ENCODE measurements at regions not wholly inside any gene's neighbourhood (a gene's known extent, or its start where the extent isn't known, plus 50 kb on each side); places are given as distances from the start of the nearest gene placed in this dataset.
"Not testable (repeated sequence)": the region's sequence is repeated elsewhere in the genome, so short reads cannot be mapped to it uniquely, and the experiment has no call there.

DNA sequence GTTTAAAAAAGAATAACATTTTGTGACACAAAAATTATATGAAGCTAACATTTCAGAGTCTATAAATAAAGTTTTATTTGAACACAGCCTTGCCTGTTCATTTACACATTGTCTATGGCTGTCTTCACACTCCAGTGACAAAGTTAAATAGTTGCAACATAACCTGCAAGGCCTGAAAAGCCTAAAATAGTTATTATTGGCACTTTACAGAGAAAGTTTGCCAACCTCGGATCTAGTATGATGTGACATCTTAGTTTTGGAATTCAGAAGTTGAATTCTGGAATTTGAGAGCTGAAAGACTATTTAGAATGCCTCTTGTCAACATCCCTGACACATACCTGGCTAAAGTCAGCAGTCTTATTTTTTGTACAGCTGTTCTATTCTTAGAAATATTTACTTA, 68.3 kb downstream of the DYRK2 start:
- no peak for DNase-seq

- not testable (repeated sequence) for DNase-seq
These were observed 70.8 kb downstream of the DYRK2 start for GRCh38 chr12:67719303-67719702.

- DNase-seq: no peak
These were observed 71.9 kb downstream of the DYRK2 start for GRCh38 chr12:67720351-67720856.

DNA sequence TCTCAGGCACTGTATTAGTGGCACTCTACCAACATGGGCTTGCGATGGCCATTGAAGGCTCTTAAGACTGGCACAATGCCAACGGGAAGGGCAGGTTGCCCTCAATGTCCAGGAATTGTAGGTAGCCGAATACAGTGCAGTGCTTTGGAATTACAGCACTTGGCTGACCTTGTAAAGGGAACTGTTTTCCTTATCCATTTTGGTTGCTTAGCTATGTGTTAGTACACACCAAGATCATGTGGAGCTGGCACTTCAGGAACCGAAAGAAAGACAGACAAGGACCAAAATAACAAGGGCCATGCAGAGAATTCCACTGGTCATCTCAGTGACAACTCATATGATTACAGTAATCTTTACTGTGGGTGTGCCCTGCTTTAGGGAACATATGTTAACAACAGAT, 72.7 kb downstream of the DYRK2 start:
- no peak for DNase-seq

- no peak for DNase-seq
These were observed 73.8 kb downstream of the DYRK2 start for GRCh38 chr12:67722296-67722695.

DNA sequence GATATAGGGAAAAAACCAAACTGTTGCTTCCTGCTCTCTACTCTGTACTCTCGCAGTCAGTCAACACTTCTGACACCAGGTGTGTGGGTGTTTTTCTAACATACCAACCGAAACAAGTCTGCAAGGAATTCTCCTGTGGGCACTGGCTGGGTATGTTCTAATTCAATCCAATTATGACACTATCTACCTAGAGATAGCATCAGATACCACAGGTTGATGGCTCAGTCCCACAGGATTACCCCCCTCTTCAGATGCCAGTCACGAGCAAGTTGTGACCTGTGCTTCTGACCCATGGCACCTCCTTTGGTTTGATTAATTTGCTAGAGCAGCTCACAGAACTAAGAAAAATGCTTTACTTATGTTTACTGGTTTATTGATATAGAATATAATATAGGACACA, 78.3 kb downstream of the DYRK2 start:
- DNase-seq: no peak

DNA sequence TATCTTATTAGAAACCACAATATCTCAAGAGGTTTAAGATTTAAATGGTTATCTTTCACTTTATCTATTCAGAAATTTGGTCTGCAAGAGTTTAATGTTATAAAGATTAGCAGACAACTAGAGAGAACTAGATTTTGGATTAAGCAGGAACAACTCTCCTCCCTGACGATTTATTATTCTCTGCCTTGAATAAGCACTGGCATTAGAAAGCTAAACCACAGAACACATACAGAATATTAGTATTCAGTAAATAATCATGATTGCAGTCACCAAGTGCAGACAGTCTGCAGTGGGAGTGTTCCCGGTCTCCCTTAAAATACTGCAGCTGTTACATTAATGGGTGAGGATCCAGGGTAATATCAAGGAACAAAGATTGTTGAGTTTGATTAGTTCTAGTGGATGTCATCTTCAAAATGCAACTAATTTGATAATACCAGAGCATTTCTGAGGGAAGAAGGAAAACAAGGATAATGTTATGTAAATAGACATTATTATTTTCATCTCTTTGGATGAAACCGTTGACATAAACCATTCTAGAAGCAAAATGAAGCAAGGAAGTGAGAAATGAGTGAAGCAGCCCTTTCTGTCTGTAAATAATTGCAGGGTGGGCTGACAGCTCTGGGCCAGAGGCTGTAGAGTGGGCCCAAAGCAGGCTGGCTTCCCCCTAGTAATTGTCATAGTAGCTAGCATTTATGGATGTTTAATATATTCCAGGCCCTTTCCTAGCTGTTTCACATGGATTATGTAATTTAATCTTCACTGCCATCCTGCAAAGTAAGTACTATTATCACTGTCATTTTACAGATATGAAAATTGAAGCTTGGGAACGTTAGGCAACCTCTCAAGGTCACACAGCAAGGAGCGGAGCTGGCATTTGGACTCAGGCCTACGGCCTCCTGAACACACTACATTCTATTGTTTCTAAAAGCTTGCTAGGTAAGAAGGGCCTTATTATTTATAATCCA, 79.4 kb downstream of the DYRK2 start:
- no peak for DNase-seq

- no peak for DNase-seq
These were observed 84.3 kb downstream of the DYRK2 start for GRCh38 chr12:67732857-67733256.

- no peak for DNase-seq
These were observed 87.3 kb downstream of the DYRK2 start for GRCh38 chr12:67735868-67736267.

GRCh38 chr12:67740711-67741110, 92.2 kb downstream of the DYRK2 start:
- no peak for DNase-seq

DNA sequence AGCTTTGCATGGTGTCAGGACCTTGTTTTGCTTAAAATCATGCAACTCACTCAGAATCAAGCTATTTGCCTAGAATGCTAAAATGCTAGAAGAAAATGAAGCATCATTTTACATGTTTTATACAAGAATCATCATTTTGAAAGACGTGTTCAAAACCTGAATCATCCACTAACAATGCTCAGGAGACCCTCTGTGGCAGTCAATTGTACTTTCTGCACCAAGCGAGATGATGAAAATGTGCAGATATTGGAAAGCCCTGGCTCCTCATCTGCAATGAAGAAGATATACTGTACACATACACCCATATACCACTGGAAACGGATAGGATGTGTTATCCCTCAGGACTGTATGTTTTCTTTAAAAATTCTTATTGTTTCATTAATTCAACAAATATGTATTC, 92.7 kb downstream of the DYRK2 start:
- no peak for DNase-seq

DNA sequence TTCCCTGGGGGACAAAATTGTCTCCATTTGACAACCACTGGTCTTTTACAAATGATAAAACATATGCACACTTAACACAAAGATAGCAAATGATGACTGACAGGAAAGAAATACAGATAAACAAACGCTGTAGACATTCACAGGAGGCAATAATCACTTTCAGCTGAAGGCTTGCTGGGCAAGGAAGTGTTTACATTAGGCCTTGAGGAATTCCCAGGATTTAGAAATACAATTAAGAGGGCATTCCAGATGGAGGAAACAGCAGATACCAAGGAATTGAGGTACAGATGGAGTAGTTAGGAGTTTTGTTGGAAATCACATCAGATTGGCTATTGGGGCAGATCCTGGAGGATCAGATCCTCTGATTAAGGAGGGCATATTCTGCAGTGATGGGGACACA, 93.9 kb downstream of the DYRK2 start:
- no peak for DNase-seq

DNA sequence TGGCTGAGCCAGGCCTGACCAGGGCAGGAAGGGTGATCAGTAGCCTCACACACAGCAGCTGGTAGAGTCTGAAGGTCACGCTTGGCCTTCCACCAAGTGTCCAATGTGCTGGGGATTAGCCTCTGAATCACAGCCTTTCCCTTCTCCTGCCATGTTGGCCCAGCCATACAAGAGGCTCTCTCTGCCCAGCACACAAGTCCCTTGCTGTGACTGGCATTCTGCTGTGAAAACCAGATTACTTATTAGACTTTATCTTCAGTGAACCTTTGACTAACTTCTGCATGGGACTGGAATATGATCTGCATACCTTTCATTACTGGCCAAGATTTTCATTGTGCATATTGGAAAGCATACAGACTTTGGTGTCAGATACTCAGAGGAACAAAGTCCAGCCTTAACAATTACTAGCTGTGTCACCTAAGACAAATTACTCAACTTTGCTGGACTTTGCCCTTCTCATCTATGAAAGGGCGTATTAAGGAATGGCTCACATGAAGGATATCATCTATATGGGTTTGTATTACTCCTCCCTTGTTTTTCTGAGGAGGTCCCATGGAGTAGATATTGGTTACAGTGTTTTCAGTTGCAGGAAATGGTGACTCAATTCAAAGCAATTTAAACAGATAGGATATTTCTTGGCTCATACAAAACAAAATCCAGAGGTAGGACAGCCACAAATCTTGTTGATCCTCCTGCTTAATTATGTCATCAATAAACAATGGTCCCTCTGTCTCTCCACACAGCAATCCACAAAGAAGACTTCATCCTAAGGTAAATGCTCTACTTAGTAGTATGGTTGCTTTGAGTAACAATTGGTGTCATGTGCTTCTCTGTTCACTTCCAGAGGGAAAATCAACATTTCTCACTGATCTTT, 99.6 kb downstream of the DYRK2 start:
- no peak for DNase-seq

DNA sequence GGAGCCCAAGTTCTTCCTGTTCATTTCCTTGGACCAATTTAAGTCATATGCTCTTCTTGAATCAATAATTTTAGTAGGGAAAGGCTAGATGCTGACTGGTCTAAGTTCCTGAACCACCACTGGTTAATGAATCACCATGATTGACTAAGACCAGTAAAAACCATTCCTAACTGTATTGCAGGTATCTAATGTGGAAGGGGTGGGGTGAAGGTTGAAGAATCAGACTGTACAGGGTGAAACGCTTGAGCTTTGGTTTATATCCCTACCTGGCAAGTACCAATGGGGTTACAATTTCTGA, 100.1 kb downstream of the DYRK2 start:
- no peak for DNase-seq

DNA sequence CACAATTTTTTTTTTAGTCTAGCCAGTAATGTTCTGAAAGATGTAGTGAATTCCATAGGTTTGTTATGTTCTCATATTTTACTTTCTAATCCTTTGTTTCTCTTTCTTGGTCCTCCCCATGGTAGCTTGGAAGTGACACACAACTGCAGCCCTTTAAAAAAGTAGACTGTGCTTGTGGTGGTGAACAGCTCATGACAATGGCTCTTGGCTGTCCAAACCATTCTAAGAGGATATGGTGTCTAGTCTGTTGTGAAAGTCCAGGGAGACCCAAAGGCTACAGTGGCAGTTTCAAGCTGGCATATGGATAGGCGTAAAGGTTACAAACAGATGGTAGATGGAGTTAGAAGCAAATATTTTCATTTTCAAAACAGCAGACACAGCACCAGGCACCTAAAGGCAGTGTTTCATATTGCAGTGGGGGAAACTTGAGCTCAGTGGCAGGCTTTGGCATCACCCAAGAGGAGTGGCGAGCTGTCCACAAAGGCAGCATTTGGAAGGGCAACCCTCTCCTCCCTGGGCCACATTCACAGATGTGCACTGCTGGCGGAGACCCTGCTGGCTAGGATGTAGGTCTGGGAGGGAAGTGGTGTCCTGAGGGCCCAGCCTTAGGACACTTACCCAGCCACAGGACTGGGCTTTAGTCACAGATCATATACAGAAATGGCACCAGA, 102.1 kb downstream of the DYRK2 start:
- no peak for DNase-seq

- DNase-seq: no peak
These were observed 102.9 kb downstream of the DYRK2 start for GRCh38 chr12:67751381-67751928.

DNA sequence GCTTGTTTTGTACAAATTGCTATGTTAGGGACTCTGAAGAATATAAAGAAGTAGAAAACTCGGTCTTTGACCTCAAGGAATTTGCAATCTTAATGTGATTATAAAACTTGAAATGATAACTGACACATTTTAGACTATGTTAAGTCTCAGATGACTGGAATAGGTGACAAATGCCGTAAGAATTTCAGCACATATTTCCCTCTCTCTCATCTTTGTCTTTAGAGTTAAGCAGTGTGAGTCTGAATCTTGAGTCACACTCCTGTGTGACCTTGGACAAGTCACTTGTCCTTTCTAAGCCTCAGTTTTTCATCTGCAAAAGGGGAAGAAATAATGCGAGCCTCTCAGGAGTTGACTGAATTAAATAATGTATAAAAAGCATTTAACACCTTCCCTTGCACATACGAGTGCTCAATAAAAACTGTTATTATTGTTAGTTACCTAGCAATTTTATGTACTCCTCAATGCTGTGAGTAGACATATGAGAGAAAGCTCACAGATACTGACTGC, 103.7 kb downstream of the DYRK2 start:
- no peak for DNase-seq

- no peak for DNase-seq
These were observed 106.6 kb downstream of the DYRK2 start for GRCh38 chr12:67754933-67755697.

DNA sequence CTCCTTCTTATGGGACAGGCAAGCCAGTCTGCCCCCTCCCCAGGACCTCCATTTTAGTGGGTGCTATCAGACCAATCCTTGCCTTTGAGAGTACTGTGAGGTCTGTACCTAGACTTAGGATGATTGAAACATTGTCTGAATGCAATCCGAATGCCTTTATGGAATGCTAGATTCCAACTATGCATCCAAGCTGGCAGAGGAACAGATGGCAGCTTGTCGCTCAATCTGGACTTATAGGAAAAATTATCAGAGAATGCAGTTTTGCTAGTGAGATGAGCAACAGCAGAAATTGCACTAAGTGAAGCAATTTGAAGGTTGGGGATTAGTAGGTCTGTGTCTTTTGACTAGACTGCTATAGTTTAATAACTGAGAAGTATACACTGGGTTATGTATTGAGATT, 109.1 kb downstream of the DYRK2 start:
- DNase-seq: no peak

DNA sequence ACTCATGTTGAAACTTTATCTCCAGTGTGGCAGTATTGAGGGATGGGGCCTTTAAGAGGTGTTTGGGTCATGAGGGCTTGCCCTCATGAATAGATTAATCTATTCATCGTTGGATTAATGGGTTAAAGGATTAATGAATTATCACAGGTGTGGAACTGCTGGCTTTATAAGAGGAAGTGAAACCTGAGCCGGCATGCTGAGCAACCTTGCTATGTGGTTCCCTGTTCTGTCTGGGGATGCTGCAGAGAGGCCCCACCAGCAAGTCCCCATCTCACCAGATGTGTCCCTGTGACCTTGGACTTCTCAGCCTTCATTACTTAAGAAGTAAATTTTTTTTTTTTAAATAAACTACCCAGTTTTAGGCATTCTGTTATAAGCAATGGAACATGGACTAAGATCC, 109.6 kb downstream of the DYRK2 start:
- no peak for DNase-seq

GRCh38 chr12:67758521-67758920, 110.0 kb downstream of the DYRK2 start:
- no peak for DNase-seq

GRCh38 chr12:67759829-67760228, 111.3 kb downstream of the DYRK2 start:
- DNase-seq: no peak

All from C1 segment of cervical spinal cord (tissue), 14 donors.